Activated CD8-positive, alpha-beta memory T cell treated with anti-CD3 and anti-CD28 coated beads for 1 hour (primary cell): ENCODE measurements at regions not wholly inside any gene's neighbourhood (a gene's known extent, or its start where the extent isn't known, plus 50 kb on each side); places are given as distances from the start of the nearest gene placed in this dataset.
"Not testable (repeated sequence)": the region's sequence is repeated elsewhere in the genome, so short reads cannot be mapped to it uniquely, and the experiment has no call there.

Experiments
- DNase-seq, 2 donors: peaks; one replicate each; pipeline ENCODE4 v3.0.0-alpha.2; 2020; ENCODE audit warnings: low read depth in 1 of 2; ENCODE audit errors: extremely low read depth in 1 of 2

DNA sequence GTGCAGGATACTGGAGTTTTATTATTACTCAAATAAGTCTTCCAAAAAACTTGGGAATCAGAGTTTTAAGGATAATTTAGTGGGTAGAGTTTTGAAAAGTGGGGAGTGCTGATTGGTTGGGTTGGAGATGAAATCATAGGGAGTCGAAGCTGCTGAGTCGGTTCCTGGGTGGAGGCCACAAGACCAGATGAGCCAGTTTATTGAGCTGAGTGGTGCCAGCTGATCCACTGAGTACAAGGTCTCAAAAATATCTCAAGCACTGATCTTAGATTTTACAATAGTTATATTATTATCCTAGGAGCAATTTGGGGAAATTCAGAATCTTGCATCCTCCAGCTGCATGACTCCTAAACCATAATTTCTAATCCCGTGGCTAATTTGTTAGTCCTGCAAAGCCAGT is 804.9 kb upstream of the SEMA6A start:
- no peak for DNase-seq

DNA sequence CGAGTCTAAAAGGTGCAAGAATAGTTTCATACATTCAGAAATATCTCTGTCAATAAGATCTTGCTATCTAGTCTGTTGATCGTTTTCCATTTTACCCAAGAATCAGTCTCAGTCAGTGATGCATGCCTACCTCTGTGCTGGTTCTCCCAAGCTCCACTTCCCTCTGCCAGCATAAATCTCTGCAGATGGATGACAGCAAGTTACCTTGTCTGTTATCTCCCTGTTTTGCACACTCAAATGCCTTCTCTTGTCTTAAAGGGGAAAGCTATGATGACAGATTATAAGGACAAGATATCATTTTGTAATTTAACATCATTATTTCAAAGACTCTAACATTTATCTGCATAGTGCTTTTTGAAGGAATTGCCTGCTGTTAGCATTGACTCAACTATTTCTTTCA is 802.1 kb upstream of the SEMA6A start:
- no peak for DNase-seq

DNA sequence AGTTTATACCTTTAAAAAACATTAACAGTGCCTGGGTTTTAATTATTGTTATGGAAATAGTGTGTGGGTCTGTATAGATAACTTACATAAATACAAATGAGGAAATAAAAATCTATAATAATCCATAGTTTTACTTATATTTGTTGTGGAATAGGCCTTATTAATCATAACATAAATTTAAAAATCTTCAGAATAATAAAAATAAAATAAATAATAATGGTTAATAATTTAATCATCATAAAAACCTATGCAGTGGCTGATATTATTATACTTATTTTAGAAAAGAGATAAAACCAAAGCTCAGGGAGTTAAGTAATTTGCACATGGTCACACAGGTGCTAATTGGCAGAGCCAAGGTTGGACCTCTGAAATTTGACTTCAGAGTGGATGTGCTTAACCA is 785.3 kb upstream of the SEMA6A start:
- DNase-seq: no peak

DNA sequence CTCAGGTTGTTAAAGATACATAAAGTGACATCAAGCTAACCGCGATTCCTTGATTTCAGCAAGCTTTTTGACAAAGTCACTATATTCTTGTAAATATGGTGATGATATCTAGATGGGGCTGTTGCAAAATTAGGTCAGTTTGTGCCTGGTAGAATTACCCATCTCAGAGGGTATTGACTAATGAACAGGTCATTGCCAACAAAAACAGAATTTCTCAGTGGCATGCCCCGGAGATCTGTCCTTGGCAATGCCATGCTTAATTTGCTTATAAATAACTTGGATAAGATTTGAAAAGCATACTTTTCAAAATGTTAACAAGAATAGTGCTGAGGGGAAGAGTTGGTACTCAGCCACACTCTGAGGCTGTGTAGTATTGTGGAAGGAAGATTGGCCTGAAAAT is 783.3 kb upstream of the SEMA6A start:
- DNase-seq: no peak

DNA sequence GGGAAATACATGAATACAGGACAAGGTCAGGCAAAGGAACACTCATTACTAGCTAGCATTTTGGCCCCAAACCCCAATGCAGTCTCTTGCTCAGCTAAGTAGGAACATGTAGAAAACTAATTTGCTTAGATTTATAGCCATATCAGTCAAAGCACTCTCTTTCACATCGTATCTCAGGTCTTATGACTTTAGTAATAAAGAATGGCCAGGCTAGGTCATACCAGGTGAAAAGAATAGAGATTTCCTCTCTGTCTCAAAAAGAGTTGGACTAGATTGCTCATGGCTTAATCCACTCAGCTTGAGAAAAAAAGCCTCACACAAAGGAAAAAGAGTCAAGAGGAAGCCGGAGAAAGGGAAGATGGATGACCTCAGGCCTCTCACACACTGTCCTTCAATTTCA is 772.7 kb upstream of the SEMA6A start:
- DNase-seq: no peak

DNA sequence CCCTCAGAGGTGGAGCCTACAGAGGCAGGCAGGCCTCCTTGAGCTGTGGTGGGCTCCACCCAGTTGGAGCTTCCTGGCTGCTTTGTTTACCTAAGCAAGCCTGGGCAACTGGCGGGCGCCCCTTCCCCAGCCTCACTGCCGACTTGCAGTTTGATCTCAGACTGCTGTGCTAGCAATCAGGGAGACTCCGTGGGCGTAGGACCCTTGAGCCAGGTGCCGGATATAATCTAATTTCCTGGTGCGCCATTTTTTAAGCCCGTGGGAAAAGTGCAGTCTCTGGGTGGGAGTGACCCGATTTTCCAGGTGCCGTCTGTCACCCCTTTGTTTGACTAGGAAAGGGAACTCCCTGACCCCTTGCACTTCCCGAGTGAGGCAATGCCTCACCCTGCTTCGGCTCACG is 769.1 kb upstream of the SEMA6A start:
- DNase-seq: not testable (repeated sequence)

DNA sequence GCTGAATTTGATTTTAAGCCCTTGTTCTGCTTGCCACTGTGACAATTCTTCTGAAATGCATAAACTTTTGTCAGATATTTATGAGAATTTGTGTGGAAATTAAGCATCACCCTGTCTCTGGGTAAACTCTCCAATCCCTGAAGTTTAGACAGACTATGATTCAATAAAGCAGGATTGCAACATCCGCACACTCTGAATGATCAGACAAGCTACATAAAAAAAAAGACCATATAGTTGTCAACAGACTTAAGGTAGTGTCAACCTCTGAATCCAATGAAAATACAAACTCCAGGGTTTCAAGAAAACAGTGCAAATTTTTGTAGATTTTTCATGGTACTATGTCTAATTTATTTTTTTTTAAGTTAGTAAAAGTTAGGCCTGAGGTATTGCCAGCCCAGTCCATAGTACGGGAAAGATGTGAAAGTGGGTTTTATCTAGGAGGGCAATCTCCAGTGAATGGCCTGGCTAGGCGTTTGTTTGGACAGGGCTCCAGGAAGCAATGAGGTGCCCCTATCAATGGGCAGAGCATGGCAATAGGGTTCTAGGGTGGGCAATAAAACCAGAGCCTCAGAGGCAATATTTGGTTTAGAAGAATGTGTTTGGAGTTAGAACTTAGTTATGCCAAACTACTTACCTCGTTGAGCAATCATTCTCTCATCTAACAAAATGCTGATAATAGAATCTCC is 762.6 kb upstream of the SEMA6A start:
- DNase-seq: no peak

DNA sequence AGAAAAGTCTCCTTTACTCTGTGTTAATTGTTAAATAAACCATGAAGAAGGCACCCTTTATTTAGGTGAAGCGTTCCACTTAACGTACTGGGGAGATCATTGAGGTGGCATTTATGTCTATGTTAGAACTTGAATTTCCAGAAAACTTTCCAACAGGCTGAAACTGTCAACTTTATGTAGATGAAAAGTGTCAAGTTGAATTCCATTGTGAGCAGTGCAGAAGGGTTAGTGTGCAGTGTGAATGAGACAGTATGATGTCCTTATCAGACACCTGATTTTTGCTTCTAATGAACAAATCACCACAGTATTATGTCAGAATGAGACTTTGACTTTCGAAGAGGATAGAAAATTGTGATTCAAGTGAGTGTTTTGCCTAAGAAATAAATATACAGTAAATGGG is 761.6 kb upstream of the SEMA6A start:
- no peak for DNase-seq

DNA sequence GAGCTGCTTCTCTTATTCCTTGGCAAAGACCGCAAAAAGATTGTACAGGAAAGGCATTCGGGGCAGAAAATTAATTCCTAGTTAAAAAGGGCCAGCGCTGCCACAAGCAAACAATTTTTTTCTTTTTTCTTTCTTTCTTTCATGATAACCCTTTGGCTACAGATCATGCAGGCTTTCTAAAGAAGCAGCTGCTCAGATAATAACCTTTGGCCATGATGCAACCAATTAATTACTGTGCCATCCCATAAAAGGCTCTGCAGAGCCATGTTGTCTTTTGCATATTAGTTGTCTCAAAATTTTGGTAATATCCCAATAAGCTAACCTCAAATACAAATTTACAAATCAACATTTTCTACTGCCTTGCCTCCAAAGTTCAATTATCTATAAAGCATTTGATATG is 758.4 kb upstream of the SEMA6A start:
- DNase-seq: no peak

DNA sequence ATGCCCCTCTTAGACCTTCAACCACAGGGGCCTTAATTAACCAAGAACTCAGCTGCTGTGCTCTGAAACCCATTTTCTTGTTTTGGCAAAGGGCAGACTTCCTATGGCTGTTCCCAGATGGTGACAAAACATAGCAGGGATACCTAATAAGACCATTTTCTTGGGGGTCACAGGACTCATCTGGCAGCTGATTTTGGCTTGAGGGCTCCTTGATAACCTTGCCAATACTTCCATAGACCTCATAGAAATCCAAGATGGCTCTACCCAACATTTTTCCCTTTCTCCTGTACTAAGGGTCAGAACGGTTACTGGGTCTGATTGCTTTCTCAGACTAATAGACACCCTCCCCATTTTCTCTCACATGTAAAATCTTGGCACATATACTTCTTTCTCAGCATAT is 757.7 kb upstream of the SEMA6A start:
- DNase-seq: no peak

DNA sequence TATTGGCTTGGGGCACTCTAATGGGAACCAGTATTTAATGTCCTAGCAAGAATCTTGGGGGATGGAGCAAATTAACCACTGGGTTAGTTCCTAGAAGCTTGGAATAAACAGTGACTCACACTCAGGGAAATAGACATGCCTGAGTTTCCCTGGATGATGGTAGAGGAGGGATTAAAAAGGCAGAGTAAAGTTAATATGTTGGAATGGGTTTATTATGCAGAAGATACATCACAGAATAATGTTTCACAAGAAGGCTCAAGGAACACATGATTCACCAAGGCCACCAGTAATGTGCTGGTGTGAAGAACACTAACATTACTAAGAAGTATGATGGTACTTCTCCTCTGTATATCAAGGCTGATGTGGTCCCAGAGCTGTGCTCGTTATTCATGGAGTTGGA is 752.9 kb upstream of the SEMA6A start:
- no peak for DNase-seq

DNA sequence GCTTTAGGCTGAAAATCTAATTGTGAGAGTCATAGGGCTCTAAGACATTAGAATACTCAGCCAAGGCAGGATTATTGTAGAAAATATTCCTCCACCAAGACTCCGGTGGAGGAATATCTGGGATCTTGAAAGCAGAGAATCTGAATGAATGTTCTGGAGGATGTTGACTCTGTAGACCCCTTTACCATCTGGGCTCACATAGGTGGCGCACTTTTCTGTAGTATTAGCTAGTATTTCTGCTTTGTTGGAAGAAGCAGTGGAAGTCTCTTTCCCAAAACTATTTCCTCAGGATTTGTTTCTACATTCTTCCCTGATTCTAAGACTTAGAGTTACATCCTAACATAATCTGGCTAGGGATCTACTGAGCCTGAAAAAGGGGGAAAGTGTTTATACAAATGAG is 752.4 kb upstream of the SEMA6A start:
- DNase-seq: no peak

DNA sequence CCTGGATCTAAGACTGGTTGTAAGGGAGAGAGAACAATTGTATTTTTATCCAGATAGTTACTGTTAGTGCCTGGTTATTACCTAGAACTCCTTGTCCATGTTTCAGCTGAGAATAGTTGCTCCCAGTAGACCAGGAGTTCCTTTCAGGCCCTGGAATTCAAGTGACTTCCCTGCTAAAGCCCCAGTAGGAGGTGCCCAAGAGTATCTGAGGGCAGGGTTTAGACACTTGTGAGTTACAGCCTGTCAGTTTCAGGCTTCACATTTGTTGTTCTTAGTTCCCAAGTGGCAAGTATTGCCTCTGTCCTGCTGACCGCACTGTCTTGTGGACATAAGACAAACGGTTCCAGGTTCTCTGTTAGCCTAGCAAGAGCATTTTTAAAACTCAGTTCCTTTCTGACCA is 743.9 kb upstream of the SEMA6A start:
- no peak for DNase-seq

DNA sequence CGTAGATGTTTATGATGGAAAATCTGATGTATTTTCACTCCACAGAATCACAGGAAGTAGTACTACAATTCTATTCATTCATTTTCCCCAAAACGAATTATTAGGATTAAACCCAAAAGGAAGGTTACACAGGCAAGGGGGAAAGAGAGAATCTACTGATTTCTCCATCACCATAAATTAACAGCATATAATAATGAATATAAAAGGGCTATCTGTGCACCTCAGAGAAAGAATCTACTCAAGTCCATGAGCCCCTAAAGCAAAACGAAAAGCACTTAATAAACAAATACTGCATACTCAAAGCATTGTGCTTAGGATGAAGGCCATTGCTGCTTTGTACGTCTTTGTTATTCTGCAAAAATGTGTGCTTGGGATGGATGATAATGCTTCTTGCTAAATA is 740.5 kb upstream of the SEMA6A start:
- no peak for DNase-seq

DNA sequence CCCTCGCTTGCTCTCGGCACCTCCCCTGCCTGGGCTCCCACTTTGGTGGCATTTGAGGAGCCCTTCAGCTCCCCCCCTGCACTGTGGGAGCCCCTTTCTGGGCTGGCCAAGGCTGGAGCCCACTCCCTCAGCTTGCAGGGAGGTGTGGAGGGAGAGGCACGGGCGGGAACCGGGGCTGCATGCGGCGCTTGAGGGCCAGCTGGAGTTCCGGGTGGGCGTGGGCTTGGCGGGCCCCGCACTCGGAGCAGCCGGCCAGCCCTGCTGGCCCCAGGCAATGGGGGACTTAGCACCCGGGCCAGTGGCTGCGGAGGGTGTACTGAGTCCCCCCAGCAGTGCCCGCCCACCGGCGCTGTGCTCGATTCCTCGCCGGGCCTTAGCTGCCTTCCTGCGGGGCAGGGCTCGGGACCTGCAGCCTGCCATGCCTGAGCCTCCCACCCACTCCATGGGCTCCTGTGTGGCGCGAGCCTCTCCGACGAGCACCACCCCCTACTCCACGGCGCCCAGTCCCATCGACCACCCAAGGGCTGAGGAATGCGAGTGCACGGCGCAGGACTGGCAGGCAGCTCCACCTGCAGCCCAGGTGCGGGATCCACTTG is 730.0 kb upstream of the SEMA6A start:
- DNase-seq: not testable (repeated sequence)

DNA sequence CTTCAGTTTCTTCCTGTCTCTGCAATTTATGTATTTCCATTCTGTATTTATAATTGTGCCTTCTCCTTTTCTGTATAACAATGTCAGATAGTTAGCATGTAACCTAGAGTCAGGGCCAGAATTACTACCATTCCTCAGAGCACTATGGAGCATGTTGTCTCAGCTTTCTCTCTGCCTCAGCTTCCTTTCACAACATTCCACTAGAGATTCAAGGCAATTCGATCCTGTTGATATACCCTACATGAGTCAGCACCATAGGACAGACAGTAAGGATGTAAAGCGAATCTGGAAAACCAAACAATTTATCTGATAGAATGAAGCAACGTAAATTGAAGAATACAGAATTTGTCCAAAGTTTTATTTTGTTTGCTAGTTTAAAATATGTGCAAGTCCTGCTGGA is 728.3 kb upstream of the SEMA6A start:
- DNase-seq: no peak

DNA sequence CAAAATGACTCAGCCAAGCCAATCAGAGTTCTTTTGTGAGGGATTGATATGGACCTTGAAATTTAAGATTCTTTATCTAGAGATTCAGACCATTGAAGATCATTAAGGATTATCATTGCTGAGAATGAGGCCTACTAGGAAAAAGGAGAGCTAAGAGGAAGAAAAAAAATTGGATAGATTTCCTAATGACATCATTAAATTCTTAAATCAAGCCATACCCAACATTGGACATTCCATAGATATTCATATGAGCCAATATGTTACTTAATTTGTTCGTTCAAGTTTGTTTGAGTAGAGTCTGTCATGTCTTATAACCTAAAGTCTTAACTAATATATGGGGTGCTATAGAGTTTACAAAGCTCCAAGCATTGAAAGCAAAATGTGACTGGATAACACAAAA is 727.9 kb upstream of the SEMA6A start:
- DNase-seq: no peak

DNA sequence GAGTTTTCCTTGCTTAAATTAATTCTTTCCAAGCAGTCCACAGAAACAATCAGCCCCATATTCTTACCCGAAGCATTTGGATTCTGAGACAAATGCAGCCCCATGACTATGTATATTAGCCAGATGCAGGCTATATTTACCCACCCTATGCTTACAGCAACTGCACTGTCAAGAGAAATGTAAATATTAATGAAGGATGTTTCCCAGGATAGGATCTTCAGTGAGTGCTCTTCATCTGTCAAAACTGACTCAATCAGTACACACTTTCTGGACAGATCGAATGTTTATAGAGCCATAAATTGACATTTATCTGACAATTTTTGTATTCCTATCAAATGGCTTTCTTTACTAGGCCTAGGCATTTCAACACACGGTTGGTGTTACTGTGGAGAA is 725.3 kb upstream of the SEMA6A start:
- DNase-seq: no peak

DNA sequence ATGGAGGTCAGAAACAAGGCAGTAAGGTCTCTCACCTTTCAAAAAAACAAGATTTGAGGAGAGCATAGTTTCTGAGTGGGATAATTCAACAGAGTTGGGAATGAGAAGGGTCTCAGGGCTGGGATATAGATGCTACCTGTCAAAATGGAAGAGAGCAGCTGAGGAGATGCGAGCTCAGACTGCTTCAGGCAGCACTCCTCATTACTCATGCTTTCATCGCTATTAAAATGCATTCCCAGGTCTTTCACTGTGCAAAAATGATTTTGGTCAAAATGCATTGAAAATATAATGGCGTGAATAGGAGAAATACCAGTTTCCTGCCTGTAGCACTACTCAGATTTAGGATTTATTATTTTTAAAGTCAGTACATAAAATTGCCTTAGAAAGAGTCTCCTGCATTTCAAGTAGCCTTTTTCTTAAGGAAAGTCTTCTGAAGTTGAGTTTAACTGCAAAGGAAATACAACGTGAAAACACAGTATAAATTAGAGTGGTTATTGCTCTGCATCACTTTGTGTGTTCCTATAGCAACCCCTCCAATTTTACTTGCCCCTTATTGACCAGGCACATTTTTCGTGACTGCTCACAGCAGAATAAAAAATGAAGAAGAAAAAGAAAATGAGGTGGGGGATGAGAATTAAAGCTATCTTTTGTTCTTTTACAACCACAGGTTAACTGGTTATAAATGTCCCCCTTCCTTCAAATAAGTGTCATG is 724.8 kb upstream of the SEMA6A start:
- no peak for DNase-seq

DNA sequence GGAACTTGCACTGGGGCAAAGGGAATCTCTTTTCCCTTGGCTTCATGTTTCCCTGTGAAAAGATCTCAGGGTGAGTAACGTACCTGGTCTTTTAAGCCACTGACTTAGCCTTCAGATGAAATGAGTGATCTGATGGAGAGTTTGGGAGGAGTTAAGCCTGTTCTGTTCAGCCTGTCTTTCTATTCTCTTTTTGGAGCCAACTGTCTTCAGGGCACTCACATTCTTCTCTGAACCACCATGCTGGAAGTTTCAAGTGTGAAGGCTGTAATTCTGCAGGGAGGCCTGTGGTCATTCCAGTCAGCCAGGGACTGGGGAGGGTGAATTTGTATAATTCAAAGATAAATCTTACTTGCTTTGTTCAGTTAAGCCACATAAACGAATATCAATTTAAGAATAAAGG is 722.2 kb upstream of the SEMA6A start:
- no peak for DNase-seq

DNA sequence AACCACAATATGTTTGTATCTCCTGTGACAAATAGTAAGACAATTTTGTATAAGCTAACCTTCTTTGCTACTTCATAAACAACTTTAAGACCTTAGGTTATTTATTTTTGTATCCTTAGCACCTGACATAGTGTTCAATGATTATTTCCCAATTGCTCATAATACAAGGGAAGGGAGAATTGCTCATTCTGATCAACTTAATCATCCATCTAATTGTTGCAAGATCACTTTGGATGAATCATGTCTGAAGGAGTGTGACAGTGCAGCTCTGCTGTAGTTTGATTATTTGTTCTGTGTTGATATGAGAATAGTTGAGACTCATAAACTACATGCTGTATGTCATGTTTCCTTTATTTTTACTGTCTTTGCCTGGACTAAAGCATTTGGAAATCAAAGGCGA is 721.3 kb upstream of the SEMA6A start:
- no peak for DNase-seq

DNA sequence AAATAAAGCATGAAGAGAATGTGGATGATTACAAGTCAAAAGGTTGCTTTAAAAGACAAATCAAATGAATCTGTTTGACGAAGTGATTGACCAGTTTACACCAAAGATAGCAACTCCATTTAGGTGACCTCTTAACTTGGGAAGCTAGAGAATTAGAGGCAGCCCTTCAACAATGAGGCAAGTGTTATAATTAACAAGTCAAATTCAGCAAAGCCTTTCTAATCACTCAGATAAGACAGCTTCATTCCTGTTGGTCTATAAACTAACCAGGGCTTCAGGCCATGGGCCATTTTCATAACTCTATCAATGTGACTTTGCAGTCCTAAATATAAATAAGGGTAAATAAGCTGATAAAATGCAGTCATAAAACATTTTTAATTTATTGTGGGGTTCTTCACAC is 712.2 kb upstream of the SEMA6A start:
- no peak for DNase-seq

DNA sequence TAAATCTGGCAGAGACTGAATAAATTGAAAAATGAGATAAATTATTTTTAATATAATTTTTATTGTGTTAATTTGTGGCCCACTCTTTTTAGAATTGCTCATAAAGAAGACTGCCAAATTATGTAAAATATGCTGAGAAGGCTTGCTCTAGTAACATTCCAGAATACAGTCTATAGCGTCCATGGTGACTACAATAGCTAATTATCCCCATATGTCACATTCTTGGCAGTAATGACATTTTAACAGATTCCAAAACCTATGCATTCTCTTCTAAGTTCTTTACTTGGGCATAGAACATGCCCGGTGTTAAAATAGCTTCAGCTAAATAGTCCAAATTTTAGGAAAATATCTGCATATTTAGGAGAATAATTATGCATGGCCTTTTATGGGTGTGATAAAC is 697.0 kb upstream of the SEMA6A start:
- no peak for DNase-seq
